H1 (cell line): ENCODE measurements at regions not wholly inside any gene's neighbourhood (a gene's known extent, or its start where the extent isn't known, plus 50 kb on each side); places are given as distances from the start of the nearest gene placed in this dataset.
"Not testable (repeated sequence)": the region's sequence is repeated elsewhere in the genome, so short reads cannot be mapped to it uniquely, and the experiment has no call there.

Experiments used
- CTCF ChIP-seq, 3 experiments: IDR thresholded peaks; 1 replicate in 2 of 3; 2 replicates in 1 of 3; pipeline versions ENCODE4 v1.5.1 to v1.6.1; 2011; ENCODE audit warnings: low read length in 3 of 3, mild to moderate bottlenecking in 3 of 3, inconsistent platforms in 2 of 3, low read depth in 1 of 3, moderate library complexity in 1 of 3; ENCODE audit not compliant: insufficient read depth in 1 of 3; ENCODE audit errors: control extremely low read depth in 1 of 3
- EP300 ChIP-seq, 2 experiments: IDR thresholded peaks; 1 replicate in 1 of 2; 2 replicates in 1 of 2; pipeline ENCODE4 v1.6.1; 2011 to 2012; ENCODE audit warnings: low read depth in 2 of 2, low read length in 2 of 2, mild to moderate bottlenecking in 2 of 2, borderline replicate concordance in 1 of 2, inconsistent platforms in 1 of 2, moderate library complexity in 1 of 2
- EZH2 ChIP-seq: fragments of 200-600 bp; sonication (generic); IDR thresholded peaks from 2 replicates; pipeline ENCODE4 v1.7.1; 2012; ENCODE audit warnings: low read depth, mild to moderate bottlenecking, moderate library complexity, low read length, inconsistent platforms; ENCODE audit not compliant: severe bottlenecking
- POLR2AphosphoS5 ChIP-seq: IDR thresholded peaks from 2 replicates; pipeline ENCODE4 v1.6.1; 2011; ENCODE audit warnings: low read depth, low read length
- RAD21 ChIP-seq, 2 experiments: IDR thresholded peaks in 1 of 2; conservative IDR thresholded peaks in 1 of 2; 2 replicates each; pipeline ENCODE4 v1.6.1; 2011; ENCODE audit warnings: low read depth in 2 of 2, low read length in 2 of 2, improper control_type of control experiment in 1 of 2, inconsistent platforms in 1 of 2, mild to moderate bottlenecking in 1 of 2, moderate library complexity in 1 of 2
- SP2 ChIP-seq: IDR thresholded peaks from 2 replicates; pipeline ENCODE4 v1.6.1; 2012; ENCODE audit warnings: mild to moderate bottlenecking, low read length, inconsistent platforms
- TAF1 ChIP-seq: IDR thresholded peaks from 2 replicates; pipeline ENCODE4 v1.6.1; 2011; ENCODE audit warnings: mild to moderate bottlenecking, low read depth, low read length
- TAF7 ChIP-seq: optimal IDR thresholded peaks from 2 replicates; pipeline ENCODE3; 2011; ENCODE audit warnings: low read depth, mild to moderate bottlenecking, inconsistent platforms, low read length, moderate library complexity, borderline replicate concordance
- USF2 ChIP-seq: IDR thresholded peaks from 2 replicates; pipeline ENCODE4 v1.6.1; 2011; ENCODE audit warnings: low read length, improper control_type of control experiment

- not testable (repeated sequence) for TF ChIP-seq EP300 (IDR thresholded peaks at IDR 0.05; ENCODE audit: borderline replicate concordance in 1 of 2, low read depth in 2 of 2, low read length in 2 of 2); RAD21 (IDR thresholded peaks at IDR 0.05 in 1 of 2, conservative IDR thresholded peaks at IDR 0.05 in 1 of 2; ENCODE audit: low read depth in 2 of 2, low read length in 2 of 2); CTCF (IDR thresholded peaks at IDR 0.05; ENCODE audit: control extremely low read depth in 1 of 3, insufficient read depth in 1 of 3, low read depth in 1 of 3, low read length in 3 of 3); USF2; EZH2; TAF7; POLR2AphosphoS5; TAF1; SP2
Observed at GRCh38 chr5:92542017-92542416, 1039.0 kb downstream of the NR2F1-AS1 start.
